MM.1S (cell line): ENCODE measurements at regions not wholly inside any gene's neighbourhood (a gene's known extent, or its start where the extent isn't known, plus 50 kb on each side); places are given as distances from the start of the nearest gene placed in this dataset.

Source experiments
- CTCF ChIP-seq: fragments of 300-600 bp; sonication (generic); IDR thresholded peaks from 2 replicates; pipeline ENCODE4 v1.5.1; 2016; ENCODE audit warnings: antibody characterized with exemption, low read length, mixed read lengths
- EZH2 ChIP-seq: fragments of 300-600 bp; sonication (generic); optimal IDR thresholded peaks from 2 replicates; pipeline ENCODE3; 2017; ENCODE audit warnings: low read depth, mild to moderate bottlenecking, antibody characterized with exemption, low read length, mixed read lengths

GRCh38 chr11:115709297-115709696 lies 205.1 kb upstream of the CADM1 start:
- TF ChIP-seq CTCF = no peak
- no peak for TF ChIP-seq EZH2
